ENCODE measurements at regions not wholly inside any gene's neighbourhood (a gene's known extent, or its start where the extent isn't known, plus 50 kb on each side); places are given as distances from the start of the nearest gene placed in this dataset.

- H3K4me3 ChIP-seq (ENCODE audit: low read depth, low read length) = no peak overlapping the region
- TF ChIP-seq POLR2A (IDR thresholded peaks at IDR 0.05; ENCODE audit: extremely low read depth, insufficient read length) = no peak
- no peak for TF ChIP-seq CTCF (IDR thresholded peaks at IDR 0.05; ENCODE audit: low read depth, low read length)
- no peak for TF ChIP-seq MYC (IDR thresholded peaks at IDR 0.05; ENCODE audit: low read depth, low read length)
- no peak for TF ChIP-seq MAX (IDR thresholded peaks at IDR 0.05; ENCODE audit: low read depth, low read length)
- no peak for DNase-seq (ENCODE audit: low read depth)
Measured at GRCh38 chr9:23394189-23394588, 431.9 kb downstream of the ELAVL2 start.

GRCh38 chr9:23408874-23409273 is 417.2 kb downstream of the ELAVL2 start:
- no peak for TF ChIP-seq CTCF (IDR thresholded peaks at IDR 0.05; ENCODE audit: low read depth, low read length)
- no peak for TF ChIP-seq MYC (IDR thresholded peaks at IDR 0.05; ENCODE audit: low read depth, low read length)
- no peak for TF ChIP-seq POLR2A (IDR thresholded peaks at IDR 0.05; ENCODE audit: extremely low read depth, insufficient read length)
- TF ChIP-seq MAX (IDR thresholded peaks at IDR 0.05; ENCODE audit: low read depth, low read length) = no peak
- H3K4me3 ChIP-seq (ENCODE audit: low read depth, low read length) = no peak overlapping the region
- no peak for DNase-seq (ENCODE audit: low read depth)

- TF ChIP-seq POLR2A (IDR thresholded peaks at IDR 0.05; ENCODE audit: extremely low read depth, insufficient read length) (no peak), CTCF (IDR thresholded peaks at IDR 0.05; ENCODE audit: low read depth, low read length) (no peak), MAX (IDR thresholded peaks at IDR 0.05; ENCODE audit: low read depth, low read length) (no peak), MYC (IDR thresholded peaks at IDR 0.05; ENCODE audit: low read depth, low read length) (no peak)
- no peak for DNase-seq (ENCODE audit: low read depth)
- no peak overlapping the region for H3K4me3 ChIP-seq (ENCODE audit: low read depth, low read length)
Measured at GRCh38 chr9:23412046-23412445, 414.0 kb downstream of the ELAVL2 start.

GRCh38 chr9:23412458-23412857 is 413.6 kb downstream of the ELAVL2 start:
- no peak for TF ChIP-seq MAX (IDR thresholded peaks at IDR 0.05; ENCODE audit: low read depth, low read length)
- H3K4me3 ChIP-seq (ENCODE audit: low read depth, low read length) = no peak overlapping the region
- no peak for DNase-seq (ENCODE audit: low read depth)

GRCh38 chr9:23413541-23413940 is 412.5 kb downstream of the ELAVL2 start:
- DNase-seq (ENCODE audit: low read depth) = no peak
- TF ChIP-seq MAX (IDR thresholded peaks at IDR 0.05; ENCODE audit: low read depth, low read length) = no peak
- no peak for TF ChIP-seq CTCF (IDR thresholded peaks at IDR 0.05; ENCODE audit: low read depth, low read length)
- no peak for TF ChIP-seq MYC (IDR thresholded peaks at IDR 0.05; ENCODE audit: low read depth, low read length)
- no peak for TF ChIP-seq POLR2A (IDR thresholded peaks at IDR 0.05; ENCODE audit: extremely low read depth, insufficient read length)
- no peak overlapping the region for H3K4me3 ChIP-seq (ENCODE audit: low read depth, low read length)

- H3K4me3 ChIP-seq (ENCODE audit: low read depth, low read length) = no peak overlapping the region
- no peak for DNase-seq (ENCODE audit: low read depth)
- TF ChIP-seq POLR2A (IDR thresholded peaks at IDR 0.05; ENCODE audit: extremely low read depth, insufficient read length) (no peak), MAX (IDR thresholded peaks at IDR 0.05; ENCODE audit: low read depth, low read length) (no peak), CTCF (IDR thresholded peaks at IDR 0.05; ENCODE audit: low read depth, low read length) (no peak), MYC (IDR thresholded peaks at IDR 0.05; ENCODE audit: low read depth, low read length) (no peak)
Measured at GRCh38 chr9:23423999-23424398, 402.0 kb downstream of the ELAVL2 start.
